ENCODE measurements at regions not wholly inside any gene's neighbourhood (a gene's known extent, or its start where the extent isn't known, plus 50 kb on each side); places are given as distances from the start of the nearest gene placed in this dataset.

DNA sequence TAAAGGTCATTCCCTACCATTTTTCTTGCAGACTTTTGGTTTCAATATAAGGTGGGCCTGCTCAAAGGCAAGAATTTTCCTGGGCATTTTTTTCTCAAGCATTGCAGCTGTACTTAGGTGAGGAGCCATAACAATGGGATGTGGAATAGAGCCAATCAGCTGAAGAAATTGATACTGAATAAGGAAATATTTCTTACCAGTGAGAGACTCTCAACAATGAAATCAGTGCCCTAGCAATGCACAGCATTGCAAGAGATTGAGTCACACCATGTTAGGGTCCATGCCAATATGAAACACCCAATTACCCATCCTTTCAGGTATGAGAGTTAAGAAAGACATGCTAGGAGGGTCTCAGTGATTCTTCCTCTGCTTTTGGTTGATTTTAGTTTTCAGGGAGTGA lies 237.6 kb downstream of the SOX9 start:
- peaks cover 4% of the 10 kb centered on the region for H3K27me3 Mint-ChIP-seq (ENCODE audit: insufficient read depth, low read depth, poor library complexity)
- ATAC-seq, result no peak
- H3K4me2 ChIP-seq, result no peak overlapping the region

More for the DNA sequence above, 237.6 kb downstream of the SOX9 start:
- Histone ChIP-seq H3K4me1 (ENCODE audit: insufficient read depth) (no peaks in the 10 kb centered on the region), H3K36me3 (ENCODE audit: insufficient read depth) (no peaks in the 10 kb centered on the region), H2AFZ (no peak overlapping the region), H3K27me3 (ENCODE audit: insufficient read depth) (no peaks in the 10 kb centered on the region), H3K27ac (ENCODE audit: low read depth) (no peak overlapping the region), H3K9me2 (ENCODE audit: insufficient read depth) (no peaks in the 10 kb centered on the region), H3K4me3 (no peak overlapping the region), H4K20me1 (replicated peaks; ENCODE audit: insufficient read depth) (no peaks in the 10 kb centered on the region), H3K79me2 (replicated peaks; ENCODE audit: insufficient read depth) (no peaks in the 10 kb centered on the region), H3F3A (replicated peaks; ENCODE audit: low read depth) (no peaks in the 10 kb centered on the region)
- H3K9me3 Mint-ChIP-seq, result no peaks in the 10 kb centered on the region
- H3K27ac Mint-ChIP-seq, result no peak overlapping the region
- no peaks in the 10 kb centered on the region; the same call in 2 of the 3 replicates for H3K36me3 Mint-ChIP-seq (ENCODE audit: low read depth)
- TF ChIP-seq, protein P1, sequence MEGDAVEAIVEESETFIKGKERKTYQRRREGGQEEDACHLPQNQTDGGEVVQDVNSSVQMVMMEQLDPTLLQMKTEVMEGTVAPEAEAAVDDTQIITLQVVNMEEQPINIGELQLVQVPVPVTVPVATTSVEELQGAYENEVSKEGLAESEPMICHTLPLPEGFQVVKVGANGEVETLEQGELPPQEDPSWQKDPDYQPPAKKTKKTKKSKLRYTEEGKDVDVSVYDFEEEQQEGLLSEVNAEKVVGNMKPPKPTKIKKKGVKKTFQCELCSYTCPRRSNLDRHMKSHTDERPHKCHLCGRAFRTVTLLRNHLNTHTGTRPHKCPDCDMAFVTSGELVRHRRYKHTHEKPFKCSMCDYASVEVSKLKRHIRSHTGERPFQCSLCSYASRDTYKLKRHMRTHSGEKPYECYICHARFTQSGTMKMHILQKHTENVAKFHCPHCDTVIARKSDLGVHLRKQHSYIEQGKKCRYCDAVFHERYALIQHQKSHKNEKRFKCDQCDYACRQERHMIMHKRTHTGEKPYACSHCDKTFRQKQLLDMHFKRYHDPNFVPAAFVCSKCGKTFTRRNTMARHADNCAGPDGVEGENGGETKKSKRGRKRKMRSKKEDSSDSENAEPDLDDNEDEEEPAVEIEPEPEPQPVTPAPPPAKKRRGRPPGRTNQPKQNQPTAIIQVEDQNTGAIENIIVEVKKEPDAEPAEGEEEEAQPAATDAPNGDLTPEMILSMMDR (conservative IDR thresholded peaks at IDR 0.05; ENCODE audit: low read depth in 2 of 2), result no peak
- TF ChIP-seq ZNF114 (CRISPR knock-in tag; IDR thresholded peaks at IDR 0.05), result no peak
- no peak for TF ChIP-seq STAT1 (IDR thresholded peaks at IDR 0.05; ENCODE audit: unreplicated experiment)
- no peak for TF ChIP-seq EZH2 (IDR thresholded peaks at IDR 0.05; ENCODE audit: low read depth, unreplicated experiment)
- no peak for TF ChIP-seq EZH2phosphoT487 (IDR thresholded peaks at IDR 0.05; ENCODE audit: unreplicated experiment)
- no peak for TF ChIP-seq NANOG (IDR thresholded peaks at IDR 0.05; ENCODE audit: borderline replicate concordance)
- TF ChIP-seq, protein P2, sequence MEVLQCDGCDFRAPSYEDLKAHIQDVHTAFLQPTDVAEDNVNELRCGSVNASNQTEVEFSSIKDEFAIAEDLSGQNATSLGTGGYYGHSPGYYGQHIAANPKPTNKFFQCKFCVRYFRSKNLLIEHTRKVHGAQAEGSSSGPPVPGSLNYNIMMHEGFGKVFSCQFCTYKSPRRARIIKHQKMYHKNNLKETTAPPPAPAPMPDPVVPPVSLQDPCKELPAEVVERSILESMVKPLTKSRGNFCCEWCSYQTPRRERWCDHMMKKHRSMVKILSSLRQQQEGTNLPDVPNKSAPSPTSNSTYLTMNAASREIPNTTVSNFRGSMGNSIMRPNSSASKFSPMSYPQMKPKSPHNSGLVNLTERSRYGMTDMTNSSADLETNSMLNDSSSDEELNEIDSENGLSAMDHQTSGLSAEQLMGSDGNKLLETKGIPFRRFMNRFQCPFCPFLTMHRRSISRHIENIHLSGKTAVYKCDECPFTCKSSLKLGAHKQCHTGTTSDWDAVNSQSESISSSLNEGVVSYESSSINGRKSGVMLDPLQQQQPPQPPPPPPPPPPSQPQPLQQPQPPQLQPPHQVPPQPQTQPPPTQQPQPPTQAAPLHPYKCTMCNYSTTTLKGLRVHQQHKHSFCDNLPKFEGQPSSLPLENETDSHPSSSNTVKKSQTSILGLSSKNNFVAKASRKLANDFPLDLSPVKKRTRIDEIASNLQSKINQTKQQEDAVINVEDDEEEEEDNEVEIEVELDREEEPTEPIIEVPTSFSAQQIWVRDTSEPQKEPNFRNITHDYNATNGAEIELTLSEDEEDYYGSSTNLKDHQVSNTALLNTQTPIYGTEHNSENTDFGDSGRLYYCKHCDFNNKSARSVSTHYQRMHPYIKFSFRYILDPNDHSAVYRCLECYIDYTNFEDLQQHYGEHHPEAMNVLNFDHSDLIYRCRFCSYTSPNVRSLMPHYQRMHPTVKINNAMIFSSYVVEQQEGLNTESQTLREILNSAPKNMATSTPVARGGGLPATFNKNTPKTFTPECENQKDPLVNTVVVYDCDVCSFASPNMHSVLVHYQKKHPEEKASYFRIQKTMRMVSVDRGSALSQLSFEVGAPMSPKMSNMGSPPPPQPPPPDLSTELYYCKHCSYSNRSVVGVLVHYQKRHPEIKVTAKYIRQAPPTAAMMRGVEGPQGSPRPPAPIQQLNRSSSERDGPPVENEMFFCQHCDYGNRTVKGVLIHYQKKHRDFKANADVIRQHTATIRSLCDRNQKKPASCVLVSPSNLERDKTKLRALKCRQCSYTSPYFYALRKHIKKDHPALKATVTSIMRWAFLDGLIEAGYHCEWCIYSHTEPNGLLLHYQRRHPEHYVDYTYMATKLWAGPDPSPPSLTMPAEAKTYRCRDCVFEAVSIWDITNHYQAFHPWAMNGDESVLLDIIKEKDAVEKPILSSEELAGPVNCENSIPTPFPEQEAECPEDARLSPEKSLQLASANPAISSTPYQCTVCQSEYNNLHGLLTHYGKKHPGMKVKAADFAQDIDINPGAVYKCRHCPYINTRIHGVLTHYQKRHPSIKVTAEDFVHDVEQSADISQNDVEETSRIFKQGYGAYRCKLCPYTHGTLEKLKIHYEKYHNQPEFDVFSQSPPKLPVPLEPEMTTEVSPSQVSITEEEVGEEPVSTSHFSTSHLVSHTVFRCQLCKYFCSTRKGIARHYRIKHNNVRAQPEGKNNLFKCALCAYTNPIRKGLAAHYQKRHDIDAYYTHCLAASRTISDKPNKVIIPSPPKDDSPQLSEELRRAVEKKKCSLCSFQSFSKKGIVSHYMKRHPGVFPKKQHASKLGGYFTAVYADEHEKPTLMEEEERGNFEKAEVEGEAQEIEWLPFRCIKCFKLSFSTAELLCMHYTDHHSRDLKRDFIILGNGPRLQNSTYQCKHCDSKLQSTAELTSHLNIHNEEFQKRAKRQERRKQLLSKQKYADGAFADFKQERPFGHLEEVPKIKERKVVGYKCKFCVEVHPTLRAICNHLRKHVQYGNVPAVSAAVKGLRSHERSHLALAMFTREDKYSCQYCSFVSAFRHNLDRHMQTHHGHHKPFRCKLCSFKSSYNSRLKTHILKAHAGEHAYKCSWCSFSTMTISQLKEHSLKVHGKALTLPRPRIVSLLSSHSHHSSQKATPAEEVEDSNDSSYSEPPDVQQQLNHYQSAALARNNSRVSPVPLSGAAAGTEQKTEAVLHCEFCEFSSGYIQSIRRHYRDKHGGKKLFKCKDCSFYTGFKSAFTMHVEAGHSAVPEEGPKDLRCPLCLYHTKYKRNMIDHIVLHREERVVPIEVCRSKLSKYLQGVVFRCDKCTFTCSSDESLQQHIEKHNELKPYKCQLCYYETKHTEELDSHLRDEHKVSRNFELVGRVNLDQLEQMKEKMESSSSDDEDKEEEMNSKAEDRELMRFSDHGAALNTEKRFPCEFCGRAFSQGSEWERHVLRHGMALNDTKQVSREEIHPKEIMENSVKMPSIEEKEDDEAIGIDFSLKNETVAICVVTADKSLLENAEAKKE (CRISPR knock-in tag; IDR thresholded peaks at IDR 0.05), result no peak
- TF ChIP-seq ZNF331 (CRISPR knock-in tag; IDR thresholded peaks at IDR 0.05; ENCODE audit: low read depth), result no peak
- TF ChIP-seq, protein P3, sequence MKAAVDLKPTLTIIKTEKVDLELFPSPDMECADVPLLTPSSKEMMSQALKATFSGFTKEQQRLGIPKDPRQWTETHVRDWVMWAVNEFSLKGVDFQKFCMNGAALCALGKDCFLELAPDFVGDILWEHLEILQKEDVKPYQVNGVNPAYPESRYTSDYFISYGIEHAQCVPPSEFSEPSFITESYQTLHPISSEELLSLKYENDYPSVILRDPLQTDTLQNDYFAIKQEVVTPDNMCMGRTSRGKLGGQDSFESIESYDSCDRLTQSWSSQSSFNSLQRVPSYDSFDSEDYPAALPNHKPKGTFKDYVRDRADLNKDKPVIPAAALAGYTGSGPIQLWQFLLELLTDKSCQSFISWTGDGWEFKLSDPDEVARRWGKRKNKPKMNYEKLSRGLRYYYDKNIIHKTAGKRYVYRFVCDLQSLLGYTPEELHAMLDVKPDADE (IDR thresholded peaks at IDR 0.05), result no peak
- TF ChIP-seq POLR2AphosphoS5 (IDR thresholded peaks at IDR 0.05; ENCODE audit: low read depth), result no peak
- TF ChIP-seq, protein P4, sequence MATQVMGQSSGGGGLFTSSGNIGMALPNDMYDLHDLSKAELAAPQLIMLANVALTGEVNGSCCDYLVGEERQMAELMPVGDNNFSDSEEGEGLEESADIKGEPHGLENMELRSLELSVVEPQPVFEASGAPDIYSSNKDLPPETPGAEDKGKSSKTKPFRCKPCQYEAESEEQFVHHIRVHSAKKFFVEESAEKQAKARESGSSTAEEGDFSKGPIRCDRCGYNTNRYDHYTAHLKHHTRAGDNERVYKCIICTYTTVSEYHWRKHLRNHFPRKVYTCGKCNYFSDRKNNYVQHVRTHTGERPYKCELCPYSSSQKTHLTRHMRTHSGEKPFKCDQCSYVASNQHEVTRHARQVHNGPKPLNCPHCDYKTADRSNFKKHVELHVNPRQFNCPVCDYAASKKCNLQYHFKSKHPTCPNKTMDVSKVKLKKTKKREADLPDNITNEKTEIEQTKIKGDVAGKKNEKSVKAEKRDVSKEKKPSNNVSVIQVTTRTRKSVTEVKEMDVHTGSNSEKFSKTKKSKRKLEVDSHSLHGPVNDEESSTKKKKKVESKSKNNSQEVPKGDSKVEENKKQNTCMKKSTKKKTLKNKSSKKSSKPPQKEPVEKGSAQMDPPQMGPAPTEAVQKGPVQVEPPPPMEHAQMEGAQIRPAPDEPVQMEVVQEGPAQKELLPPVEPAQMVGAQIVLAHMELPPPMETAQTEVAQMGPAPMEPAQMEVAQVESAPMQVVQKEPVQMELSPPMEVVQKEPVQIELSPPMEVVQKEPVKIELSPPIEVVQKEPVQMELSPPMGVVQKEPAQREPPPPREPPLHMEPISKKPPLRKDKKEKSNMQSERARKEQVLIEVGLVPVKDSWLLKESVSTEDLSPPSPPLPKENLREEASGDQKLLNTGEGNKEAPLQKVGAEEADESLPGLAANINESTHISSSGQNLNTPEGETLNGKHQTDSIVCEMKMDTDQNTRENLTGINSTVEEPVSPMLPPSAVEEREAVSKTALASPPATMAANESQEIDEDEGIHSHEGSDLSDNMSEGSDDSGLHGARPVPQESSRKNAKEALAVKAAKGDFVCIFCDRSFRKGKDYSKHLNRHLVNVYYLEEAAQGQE (IDR thresholded peaks at IDR 0.05; ENCODE audit: unreplicated experiment), result no peak
- TF ChIP-seq JUNB (IDR thresholded peaks at IDR 0.05; ENCODE audit: unreplicated experiment), result no peak
- no peak for TF ChIP-seq CREB1 (CRISPR knock-in tag; IDR thresholded peaks at IDR 0.05; ENCODE audit: low read depth)
- H3K4me1 Mint-ChIP-seq, result peaks cover 1% of the 10 kb centered on the region; the same call in 2 of the 3 replicates
- DNase-seq (ENCODE audit: low spot score), result no peak
- no peak overlapping the region for H3K4me3 Mint-ChIP-seq

Measured in GM23338 (cell line).